GM18861 (cell line): ENCODE measurements at regions not wholly inside any gene's neighbourhood (a gene's known extent, or its start where the extent isn't known, plus 50 kb on each side); places are given as distances from the start of the nearest gene placed in this dataset.

Experiments used
- ATAC-seq: cut with Tn5 transposase; IDR thresholded peaks from one replicate; pipeline ENCODE4 v1.9.1; 2021; ENCODE audit not compliant: unreplicated experiment

- ATAC-seq, result no peak
Measured at GRCh38 chr1:90161625-90162024, 166.7 kb downstream of the ZNF326 start.

- ATAC-seq, result no peak
Measured at GRCh38 chr1:90155721-90156487, 161.0 kb downstream of the ZNF326 start.

GRCh38 chr1:90154711-90155110 lies 159.8 kb downstream of the ZNF326 start:
- no peak for ATAC-seq

- ATAC-seq, result no peak
Measured at GRCh38 chr1:90149101-90149500, 154.2 kb downstream of the ZNF326 start.

- ATAC-seq, result no peak
Measured at GRCh38 chr1:90147093-90147492, 152.2 kb downstream of the ZNF326 start.

GRCh38 chr1:90144820-90145219 lies 149.9 kb downstream of the ZNF326 start:
- ATAC-seq, result no peak

- no peak for ATAC-seq
Measured at GRCh38 chr1:90143591-90143990, 148.7 kb downstream of the ZNF326 start.

GRCh38 chr1:90142697-90143096 lies 147.8 kb downstream of the ZNF326 start:
- ATAC-seq, result no peak

- ATAC-seq, result no peak
Measured at GRCh38 chr1:90139837-90140236, 144.9 kb downstream of the ZNF326 start.

GRCh38 chr1:90135286-90135685 lies 140.4 kb downstream of the ZNF326 start:
- no peak for ATAC-seq

- no peak for ATAC-seq
Measured at GRCh38 chr1:90134175-90134955, 139.5 kb downstream of the ZNF326 start.

GRCh38 chr1:90133133-90133532 lies 138.2 kb downstream of the ZNF326 start:
- ATAC-seq, result no peak

- no peak for ATAC-seq
Measured at GRCh38 chr1:90132306-90132705, 137.4 kb downstream of the ZNF326 start.

- no peak for ATAC-seq
Measured at GRCh38 chr1:90127288-90127953, 132.5 kb downstream of the ZNF326 start.

GRCh38 chr1:90126834-90127233 lies 131.9 kb downstream of the ZNF326 start:
- no peak for ATAC-seq

GRCh38 chr1:90122654-90123340 lies 127.9 kb downstream of the ZNF326 start:
- no peak for ATAC-seq

- no peak for ATAC-seq
Measured at GRCh38 chr1:90114521-90115141, 119.7 kb downstream of the ZNF326 start.

- no peak for ATAC-seq
Measured at GRCh38 chr1:90107990-90108389, 113.1 kb downstream of the ZNF326 start.

GRCh38 chr1:90106311-90106710 lies 111.4 kb downstream of the ZNF326 start:
- no peak for ATAC-seq

- no peak for ATAC-seq
Measured at GRCh38 chr1:90104941-90105538, 110.1 kb downstream of the ZNF326 start.
